ENCODE measurements at regions not wholly inside any gene's neighbourhood (a gene's known extent, or its start where the extent isn't known, plus 50 kb on each side); places are given as distances from the start of the nearest gene placed in this dataset.
"Not testable (repeated sequence)": the region's sequence is repeated elsewhere in the genome, so short reads cannot be mapped to it uniquely, and the experiment has no call there.

DNA sequence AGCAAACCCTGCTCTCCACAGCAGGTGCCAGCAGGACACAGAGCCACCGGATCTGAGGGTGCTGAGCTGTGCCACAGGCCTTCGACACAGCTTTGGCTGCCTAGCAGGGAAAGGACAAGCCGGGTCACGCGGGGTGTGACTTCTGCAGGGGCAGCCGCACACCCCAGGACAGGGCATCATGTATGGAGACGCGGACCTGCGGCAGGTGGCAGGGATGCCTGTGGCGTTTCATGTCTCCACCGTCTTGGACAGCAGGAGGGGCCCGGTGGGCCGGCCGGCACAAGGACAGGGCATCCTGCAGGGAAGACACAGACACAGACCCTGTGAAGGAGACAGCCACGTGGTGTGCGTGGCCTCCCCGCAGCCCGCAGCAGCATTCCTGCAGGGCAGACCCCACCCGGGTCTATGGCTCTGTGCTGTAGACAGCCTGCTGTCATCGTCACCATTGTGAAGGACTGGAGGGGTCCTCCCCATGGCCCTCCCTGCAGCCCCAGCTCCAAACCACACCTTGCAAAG is 109.2 kb downstream of the PDGFA start:
- no peak for DNase-seq

DNA sequence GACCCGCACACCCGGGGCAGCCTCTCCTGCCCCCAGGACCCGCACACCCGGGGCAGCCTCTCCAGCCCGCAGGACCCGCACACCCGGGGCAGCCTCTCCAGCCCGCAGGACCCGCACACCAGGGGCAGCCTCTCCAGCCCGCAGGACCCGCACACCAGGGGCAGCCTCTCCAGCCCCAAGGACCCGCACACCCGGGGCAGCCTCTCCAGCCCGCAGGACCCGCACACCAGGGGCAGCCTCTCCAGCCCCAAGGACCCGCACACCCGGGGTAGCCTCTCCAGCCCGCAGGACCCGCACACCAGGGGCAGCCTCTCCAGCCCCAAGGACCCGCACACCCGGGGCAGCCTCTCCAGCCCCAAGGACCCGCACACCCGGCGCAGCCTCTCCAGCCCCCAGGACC is 108.5 kb downstream of the PDGFA start:
- not testable (repeated sequence) for DNase-seq

GRCh38 chr7:411677-412312 is 107.9 kb downstream of the PDGFA start:
- no peak for DNase-seq

DNA sequence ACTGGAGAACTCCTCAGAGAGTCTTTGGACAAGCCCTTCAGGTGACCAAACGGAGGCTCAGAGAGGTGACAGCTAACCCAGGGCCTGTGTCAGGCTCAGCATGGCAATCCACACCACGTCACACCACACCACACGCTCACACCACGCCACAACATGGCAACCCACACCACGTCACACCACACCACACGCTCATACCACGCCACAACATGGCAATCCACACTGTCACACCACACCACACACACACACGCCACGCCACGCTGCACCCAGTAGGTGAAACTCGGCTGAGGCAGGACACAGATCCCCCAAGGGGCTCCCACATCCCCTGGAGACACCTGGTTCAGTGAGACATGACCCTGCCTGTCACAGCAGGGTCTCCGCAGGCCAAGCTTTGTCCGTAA is 107.3 kb downstream of the PDGFA start:
- no peak for DNase-seq

DNA sequence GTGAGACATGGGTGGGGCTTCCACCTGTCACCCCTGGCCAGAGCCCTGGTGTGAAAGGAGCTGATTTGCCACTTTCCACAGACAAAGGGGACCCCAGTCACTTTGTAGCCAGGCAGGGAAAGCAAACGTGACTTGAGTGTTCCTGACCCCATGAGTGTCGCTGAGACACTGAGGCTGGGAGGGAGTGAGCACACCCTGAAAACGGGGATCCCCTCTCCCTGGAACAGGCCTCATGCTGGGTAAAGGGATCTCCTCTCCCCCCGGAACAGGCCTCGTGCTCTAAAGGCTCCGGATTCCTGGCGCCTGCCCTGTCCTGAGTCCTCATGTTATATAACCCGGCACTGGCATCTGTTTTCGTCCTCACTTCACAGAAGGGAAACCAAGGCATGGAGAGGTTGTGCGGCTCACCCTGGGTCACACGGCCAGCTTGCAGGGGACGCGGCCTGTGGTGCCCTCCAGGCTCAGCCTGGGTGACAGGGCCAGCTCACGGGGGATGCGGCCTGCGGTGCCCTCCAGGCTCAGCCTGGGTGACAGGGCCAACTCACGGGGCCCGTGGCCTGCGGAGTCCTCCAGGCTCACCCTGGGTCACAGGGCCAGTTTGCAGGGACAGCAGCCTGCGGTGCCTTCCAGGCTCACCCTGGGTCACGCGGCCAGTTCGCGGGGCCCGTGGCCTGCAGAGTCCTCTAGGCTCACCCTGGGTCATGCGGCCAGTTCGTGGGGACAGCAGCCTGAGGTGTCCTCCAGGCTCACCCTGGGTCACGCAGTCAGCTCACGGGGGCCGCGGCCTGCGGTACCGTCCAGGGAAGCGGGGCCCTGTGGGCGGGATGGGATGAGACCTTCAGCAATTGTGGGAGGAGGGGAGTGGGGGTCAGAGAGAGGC is 104.7 kb downstream of the PDGFA start:
- DNase-seq = no peak

- no peak for DNase-seq
Measured at GRCh38 chr7:415646-416525, 103.8 kb downstream of the PDGFA start.

DNA sequence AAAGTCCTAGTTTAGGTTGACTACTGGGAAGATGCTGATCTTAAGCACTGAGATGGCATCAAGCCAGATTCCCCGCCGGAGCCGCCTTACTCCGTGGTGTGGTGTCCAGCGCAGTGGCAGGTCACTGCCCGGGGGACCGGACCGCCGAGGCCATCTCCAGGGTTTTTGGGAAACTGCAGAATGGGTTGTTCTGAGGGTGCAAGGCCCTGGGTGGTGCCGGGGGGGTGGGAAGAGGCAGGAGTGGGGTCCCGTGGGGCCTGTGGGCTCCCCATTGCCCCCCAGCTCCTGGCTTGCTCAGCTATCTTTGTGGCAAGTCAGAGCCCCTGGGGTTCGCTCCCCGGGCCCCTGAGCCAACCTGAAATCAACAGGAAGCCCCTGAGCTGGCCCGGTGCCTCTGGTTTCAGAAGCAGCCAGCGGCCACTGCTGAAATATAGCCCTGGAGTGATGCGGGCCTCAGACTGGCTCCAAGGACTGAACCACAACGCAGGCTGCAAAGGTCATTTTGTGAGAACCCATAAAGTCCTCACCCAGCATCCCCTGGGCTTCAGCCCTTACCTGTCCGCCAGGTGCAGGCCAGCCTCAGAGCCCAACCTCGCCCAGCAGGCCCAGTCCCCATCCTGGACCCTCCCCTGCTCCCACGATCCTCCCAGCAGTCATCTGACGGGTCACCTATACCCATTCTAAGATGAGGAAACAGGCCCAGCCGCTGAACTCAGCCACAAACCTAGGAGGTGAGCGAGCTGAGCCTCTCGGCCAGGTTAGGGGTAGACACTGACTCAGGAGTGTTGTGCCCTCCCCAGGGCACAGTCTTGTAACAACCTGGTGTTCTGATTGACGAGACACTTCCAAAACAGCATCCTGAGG is 102.7 kb downstream of the PDGFA start:
- DNase-seq = no peak

GRCh38 chr7:417625-417889 is 102.1 kb downstream of the PDGFA start:
- DNase-seq = no peak

- no peak for DNase-seq
Measured at GRCh38 chr7:417973-418601, 101.6 kb downstream of the PDGFA start.

DNA sequence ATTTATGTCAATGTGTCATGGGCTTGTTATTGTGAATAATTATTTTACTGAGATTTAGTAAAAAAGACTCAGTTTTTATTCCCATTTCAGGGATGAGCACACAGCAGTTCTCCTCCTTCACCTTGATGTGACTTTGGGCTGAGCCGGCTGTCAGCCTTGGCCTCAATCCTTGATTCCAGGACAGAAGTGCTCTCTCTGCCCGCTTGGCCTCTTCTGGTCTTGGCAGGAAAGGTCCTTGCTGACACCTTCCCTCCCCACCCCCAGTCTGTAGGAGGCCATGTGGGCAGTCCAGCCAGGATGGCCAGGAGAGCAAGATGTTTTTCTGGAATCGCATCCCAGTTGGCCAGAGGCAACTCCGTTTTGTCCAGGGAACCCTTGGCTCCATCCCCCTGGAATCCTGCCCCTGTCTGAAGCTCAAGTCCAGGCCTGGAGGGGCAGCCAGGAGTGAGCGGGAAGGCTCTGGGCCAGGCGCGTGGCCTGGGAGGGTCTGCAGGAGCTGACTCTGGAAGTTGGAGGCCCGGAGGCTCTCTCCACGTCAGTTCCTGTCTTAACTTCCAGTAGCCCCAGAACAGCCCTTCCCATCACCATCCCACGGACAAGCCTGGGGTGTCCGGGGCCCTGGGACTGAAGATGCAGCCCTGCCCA is 100.9 kb downstream of the PDGFA start:
- DNase-seq = no peak

GRCh38 chr7:420142-421093 is 99.2 kb downstream of the PDGFA start:
- no peak for DNase-seq

GRCh38 chr7:421136-421991 is 98.3 kb downstream of the PDGFA start:
- DNase-seq = no peak

- DNase-seq = no peak
Measured at GRCh38 chr7:422191-422885, 97.3 kb downstream of the PDGFA start.

- no peak for DNase-seq
Measured at GRCh38 chr7:422886-423225, 96.8 kb downstream of the PDGFA start.

DNA sequence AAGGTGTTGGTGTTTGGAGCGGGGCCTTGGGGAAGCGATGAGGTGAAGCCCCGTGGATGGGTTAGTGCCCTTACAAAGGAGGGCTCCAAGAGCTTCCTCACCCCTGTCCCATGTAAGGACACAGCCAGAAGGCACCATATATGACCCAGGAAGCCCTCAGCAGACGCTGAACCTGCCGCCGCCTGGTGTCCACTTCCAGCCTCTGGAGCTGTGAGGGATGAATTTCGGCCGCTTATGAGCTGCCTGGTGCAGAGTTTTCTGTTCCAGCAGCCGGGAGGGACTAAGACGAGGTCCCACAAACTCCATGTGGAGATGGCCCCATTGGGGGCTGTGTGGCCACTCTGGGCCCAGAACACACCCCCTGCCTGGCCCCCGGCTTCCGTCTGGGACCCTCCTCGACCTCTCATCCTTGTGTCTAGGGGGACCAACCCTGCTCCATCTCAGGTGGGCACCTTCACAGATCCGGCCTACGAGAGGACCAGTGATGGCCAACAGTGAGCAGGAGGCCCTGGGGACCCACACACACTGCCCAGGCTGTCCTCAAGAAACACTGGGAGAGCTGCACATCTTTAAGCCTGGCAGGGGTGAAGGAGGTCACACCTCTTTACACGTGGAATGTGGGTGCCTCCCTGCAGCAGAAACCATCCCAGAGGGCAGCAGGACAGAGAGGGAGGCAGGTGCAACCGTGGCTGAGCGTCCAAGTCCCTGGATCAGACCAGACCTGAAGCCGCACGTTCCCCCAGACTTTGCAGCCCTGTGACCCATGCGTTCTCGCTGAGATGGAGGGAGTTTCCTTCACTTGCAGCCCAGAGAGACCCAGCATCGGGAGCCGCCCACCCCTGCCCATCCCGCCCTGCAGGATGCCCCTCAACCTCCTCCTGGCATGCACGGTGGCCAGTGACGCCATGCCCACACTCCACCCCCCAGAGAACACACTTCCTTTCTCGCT is 96.1 kb downstream of the PDGFA start:
- no peak for DNase-seq

- DNase-seq = no peak
Measured at GRCh38 chr7:424301-424935, 95.2 kb downstream of the PDGFA start.

Measured in inflammatory macrophage treated with lipopolysaccharide for 4 hours (primary cell).